GM21825 (cell line): ENCODE measurements at regions not wholly inside any gene's neighbourhood (a gene's known extent, or its start where the extent isn't known, plus 50 kb on each side); places are given as distances from the start of the nearest gene placed in this dataset.

Experiments used
- ATAC-seq: cut with Tn5 transposase; IDR thresholded peaks from one replicate; pipeline ENCODE4 v1.9.1; 2021; ENCODE audit warnings: mild to moderate bottlenecking, moderate library complexity; ENCODE audit not compliant: unreplicated experiment

DNA sequence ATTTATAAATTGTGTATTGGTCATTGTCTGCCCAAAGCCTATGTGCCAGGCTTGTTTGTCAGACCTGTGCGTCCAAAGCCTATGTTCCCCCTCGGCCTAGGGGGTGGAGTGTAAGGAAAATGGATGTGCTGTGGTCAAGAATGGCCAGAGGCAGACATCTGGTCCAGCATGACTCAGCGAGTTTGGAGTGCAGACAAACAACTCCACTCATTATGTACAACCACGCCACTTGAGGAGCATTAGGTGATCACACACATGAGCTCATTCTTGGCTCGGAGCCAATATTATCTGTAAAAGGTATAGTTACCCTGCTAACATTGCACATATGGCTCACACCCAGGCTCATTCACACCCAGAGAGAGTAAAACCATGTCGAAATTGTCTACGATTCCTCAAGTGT lies 1047.6 kb upstream of the ADGRL4 start:
- ATAC-seq, result no peak

DNA sequence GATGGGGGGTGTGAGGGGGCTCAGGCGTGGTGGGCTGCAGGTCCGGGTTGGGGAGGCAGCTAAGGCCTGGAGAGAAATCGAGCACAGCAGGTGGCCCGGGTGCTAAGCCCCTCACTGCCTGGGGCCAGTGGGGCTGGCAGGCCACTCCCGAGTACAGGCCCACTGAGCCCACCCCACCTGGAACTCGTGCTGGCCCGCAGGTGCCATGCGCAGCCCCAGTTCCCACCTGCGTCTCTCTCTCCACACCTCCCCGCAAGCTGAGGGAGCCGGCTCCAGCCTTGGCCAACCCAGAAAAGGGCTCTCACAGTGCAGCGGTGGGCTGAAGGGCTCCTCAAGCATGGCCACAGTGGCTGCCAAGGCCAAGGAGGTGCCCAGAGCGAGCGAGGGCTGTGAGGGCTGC lies 1047.1 kb upstream of the ADGRL4 start:
- ATAC-seq, result no peak

DNA sequence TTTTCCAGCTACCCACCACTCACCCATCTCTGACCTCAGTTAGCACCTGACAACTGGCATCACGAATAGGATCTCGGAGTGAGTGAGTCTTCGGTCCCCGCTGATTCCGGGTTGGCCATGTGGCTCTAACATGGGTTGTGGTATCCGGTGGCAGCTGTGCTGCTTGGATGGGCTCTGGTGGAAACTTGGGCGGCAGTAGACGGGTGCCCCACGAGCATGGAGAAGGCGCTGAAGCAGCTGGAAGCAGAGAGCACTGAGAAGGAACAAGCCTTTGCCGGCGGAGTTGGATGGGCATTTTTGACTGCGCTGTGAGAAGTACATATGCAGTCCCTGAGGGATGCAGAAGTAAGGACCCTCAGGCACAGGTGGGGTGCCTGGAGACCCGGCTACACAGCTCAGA lies 1044.0 kb upstream of the ADGRL4 start:
- no peak for ATAC-seq

DNA sequence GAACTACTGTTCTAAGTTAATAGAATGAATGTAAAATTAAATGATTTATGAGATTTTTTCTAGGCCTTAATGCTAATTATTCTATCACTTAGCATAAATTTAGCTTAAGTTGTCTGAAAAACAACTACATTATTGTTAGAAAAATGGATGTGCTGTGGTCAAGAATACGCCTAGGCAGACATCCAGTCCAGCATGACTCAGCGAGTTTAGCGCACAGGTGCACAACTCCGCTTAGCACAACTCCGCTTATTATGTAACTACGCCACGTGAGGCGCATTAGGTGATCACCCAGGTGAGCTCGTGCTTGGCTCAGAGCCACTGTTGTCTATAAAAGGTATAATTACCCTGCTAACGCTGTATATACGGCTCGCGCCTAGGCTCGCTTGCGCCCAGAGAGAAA lies 1043.6 kb upstream of the ADGRL4 start:
- ATAC-seq, result no peak

DNA sequence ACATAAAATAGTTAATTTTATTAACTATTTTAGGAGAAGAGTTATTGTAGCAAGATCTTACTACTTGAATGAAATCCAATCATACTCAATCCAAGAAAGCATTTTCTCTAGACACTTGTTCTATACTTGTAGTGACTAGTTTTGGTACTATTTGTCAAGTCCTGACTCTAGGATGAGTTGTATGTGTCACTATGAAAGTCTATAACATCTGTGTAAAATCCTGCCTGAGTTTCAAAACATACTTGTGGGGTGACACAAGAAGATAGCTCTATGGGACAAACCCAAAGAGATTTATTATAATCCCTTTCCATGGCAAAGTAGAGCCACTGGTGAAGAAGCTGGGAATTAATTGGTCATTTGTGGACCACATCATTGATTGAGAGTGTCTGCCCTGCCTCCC lies 1042.2 kb upstream of the ADGRL4 start:
- ATAC-seq, result no peak

DNA sequence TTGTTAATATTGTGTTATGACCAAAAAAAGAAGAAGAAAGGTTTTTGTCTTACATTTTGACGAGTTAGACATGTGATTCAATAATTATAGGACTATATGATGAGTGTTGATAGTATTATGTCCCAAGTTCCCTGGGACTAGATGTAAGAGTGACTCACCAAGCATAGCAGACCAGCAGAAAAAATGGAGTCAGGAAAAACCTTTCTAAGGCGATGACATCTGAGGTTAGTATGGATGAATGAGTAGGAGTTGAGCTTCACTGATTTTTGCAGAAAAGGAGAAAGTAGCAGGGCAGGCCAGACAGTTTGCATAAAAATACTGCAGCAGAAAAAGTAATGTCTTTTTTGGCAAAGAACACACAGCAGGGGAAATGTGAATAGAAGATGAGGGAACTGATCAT lies 1041.3 kb upstream of the ADGRL4 start:
- no peak for ATAC-seq

DNA sequence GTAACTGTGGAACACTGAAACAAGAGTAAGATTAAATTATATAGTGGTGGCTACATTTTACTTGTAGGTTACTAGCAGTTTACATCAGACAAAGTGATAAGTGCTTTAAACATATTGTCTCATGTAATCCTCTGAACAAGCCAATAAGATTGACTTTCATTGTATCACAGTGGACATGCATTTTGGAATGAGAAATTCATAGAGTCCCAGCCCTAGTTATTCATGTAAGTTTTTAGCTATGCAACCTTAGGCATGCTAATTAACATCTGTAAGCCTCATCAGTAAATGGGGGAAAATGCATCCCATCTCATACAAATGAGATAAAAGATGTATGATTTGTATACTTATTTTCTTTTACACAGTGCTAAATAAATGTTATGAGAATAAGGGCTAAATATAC lies 1038.1 kb upstream of the ADGRL4 start:
- ATAC-seq, result no peak

DNA sequence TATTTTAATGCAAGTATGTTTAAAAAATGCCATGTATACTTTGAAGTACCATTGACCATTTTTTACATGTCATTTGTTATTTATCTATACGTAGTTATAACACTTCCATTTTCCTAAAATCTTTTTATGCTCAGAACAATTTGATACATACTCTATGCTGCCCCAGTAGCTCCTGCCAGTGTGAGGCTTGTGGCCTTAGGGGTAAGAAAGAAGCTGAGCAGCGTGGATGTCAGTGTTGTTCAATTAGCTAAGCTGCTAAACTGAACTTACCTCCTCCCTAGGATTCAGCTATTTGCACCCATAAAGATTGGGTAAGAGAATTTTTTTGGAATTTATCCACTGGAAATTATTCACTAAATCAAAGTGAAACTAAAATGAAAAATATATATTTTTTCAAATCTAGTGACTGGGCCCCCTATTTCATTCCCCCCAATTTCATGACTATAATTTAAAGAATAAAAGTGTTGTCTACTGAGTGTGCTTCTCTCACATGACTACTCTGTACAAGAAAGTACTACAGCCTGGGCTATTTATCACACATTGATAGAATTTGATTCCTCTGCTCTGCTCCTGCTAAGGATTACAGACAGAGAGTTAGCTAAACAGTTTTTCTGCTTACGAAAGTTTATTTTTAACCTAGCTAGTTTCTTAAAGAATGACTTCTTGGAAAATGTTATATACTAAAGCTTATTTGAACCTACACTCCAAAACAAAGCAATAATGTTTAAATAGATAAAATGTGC lies 1030.3 kb upstream of the ADGRL4 start:
- ATAC-seq, result no peak

DNA sequence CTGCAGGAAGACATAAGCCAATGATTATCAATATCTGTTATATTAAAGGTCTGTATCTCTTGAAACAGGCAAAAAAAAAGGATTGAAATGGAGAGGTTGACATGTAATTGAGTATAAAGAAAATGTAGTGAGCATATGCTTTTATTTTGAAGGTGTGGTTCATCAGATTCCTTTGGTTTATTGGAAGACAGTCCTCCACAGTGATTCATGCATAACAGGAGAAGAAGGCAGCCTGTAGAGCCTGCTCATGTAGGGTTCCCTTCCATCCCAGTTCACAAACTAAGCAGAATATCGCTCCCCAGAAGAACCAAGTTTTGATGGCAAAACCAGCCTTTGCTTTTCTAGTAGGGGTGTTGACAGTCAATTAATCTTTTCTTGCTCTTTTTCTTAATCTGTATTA lies 1016.8 kb upstream of the ADGRL4 start:
- ATAC-seq, result no peak

DNA sequence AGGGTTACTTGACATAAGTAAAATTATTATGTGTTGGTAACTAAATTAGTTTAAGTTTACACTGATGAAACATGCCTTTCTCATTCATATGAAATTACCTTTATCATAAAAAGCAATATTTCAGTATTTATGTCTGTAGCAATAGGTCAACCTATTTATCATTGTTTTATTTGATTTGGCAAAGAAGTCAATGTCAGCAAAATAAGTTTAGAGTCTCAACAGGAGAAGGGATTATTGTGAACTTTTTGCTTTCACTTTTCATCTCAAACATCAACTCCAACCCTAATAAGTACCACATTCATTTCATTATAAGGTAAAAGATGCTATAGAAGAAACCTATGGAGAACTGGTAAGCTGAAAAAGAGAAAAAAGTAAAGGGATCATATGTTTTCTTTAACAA lies 1015.4 kb upstream of the ADGRL4 start:
- ATAC-seq, result no peak

DNA sequence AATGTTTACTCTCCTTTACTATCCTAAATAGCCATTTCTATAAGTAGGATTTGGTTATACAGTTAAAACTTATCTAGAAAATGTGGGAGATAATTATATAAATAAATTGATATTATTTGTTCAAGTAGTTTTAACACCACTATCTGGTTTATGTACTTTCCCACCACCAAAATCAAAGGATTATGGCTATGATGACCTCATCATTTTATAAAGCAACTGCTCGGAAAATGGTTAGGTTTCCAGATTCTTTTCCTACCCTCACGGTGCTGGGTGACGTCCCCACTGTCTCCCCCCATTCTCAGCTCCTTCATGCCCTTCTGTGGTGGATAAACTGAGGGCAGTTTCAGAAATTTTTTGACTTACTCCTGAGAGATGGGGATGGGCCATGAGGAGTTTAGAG lies 1011.8 kb upstream of the ADGRL4 start:
- ATAC-seq, result no peak

DNA sequence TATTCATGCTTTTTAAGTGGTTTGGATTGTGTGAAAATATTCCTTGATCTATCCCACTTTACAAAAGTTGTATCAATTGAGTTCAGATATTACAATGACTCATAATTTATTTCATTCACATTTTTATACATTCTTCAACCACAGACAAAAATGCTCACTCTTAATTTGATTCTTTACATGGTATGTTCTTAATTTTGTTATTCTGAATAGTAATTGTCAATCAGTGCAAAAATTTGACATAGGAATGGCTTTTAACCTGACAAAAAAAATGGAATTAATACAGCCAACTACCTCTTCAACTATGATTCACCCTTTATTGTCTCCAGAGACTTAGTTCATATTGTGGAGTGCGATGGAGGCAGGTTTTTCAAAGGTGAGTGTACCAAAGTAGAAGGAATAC lies 1002.4 kb upstream of the ADGRL4 start:
- ATAC-seq, result no peak

DNA sequence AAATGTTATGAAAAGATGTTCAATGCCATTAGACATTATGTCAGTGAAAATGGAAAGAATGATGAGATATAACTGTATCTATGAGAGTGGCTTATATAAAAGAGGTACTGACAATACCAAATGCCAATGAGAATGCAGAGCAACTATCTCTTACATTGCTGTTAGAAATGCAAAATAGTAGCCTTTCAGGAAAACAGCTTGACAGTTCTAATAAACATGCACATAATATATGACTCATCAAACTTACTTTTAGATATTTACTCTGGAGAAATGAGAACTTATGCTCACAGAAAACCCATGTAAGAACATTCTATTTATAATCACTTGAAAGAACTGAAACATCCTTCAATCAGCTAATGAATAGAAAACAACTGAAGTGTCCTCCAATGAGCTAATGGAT lies 996.7 kb upstream of the ADGRL4 start:
- no peak for ATAC-seq

DNA sequence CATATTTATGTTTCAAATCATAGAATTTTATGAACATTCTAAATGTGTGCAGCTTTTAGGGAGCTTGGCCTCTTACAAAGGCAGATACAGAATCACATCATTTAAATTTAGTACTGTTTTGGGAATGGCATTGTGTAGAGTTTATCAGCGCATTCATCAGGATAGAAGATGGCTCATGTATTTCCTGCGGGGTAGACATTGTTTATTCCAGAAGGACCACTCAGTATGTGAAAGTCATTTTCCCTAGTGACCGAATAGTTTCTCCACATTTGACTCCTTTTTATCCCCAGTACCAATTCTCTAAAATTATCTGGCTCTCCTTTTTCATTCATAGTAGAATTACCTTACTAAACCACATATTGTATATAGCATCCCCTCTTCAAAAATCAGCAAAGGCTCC lies 981.9 kb upstream of the ADGRL4 start:
- ATAC-seq, result no peak

DNA sequence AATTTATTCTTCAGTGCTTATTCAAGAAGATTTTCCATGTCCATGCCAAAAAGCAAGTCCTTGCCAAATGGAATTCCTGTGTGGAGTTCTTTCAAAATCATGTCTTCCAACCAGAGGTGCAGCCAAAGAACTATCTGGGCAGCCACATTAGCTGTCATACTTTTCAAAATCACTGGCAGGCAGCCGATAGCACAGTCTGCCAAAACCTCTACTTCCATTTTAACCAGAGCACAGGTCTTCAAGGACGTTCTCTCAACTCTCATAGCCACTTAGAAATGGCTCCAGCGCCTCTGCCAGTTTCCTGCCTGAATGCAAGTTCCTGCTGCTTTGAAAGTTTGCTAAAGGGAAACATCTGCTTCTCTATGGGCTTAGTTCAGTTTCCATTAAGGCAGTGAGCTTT lies 975.7 kb upstream of the ADGRL4 start:
- no peak for ATAC-seq

DNA sequence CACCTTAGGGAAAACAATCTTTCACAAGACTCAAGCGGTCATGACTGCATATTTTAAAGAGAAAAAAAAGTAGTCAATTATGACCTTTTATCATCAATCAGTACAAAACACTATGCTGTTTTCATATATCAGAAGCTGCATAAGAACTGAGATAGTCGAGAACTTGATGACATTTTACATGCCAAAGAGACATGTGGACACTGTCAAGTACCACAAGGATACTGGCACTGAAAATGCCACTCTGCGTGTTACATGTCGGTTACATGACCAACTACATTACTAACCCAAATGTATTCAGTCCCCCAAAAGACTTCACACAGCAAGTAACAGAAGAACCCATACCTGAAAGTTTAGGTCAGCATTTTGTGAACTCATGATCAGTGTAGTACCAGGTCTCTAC lies 975.0 kb upstream of the ADGRL4 start:
- no peak for ATAC-seq

DNA sequence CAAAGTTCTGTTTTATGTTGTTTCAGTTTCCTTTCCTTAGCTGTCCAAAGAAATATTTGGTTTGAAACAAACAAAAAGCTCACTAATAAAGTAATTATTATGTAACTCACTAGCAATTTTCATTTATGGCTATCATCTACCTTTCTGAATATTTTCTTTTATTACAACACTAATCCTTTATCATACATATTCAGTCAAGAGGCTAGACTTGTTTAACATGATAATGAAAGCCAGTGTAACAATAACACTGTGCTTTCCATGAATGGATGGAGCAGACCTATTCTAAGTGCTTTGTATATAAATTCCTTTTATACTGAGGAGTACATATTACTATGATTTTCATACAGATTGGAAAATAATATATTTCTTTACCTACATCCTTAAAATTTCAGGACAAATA lies 972.8 kb upstream of the ADGRL4 start:
- ATAC-seq, result no peak

DNA sequence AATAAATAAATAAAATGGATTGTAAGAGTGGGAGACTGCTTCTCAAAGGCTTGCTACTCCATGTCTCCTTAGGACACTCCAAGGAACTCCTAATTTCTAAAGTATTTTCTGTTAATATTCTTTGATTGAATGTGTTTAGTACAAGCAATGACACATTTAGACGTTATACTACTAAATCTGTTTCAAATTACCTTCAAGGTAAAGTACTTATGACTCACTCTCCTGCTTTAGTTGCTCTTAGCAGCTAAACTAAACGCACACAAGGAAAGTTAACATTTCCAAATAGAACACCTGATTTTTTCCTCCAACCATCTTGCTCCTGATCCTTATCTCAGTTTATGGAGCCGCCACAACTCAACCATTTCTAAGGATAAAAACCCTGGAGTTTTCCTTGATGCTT lies 969.8 kb upstream of the ADGRL4 start:
- no peak for ATAC-seq

DNA sequence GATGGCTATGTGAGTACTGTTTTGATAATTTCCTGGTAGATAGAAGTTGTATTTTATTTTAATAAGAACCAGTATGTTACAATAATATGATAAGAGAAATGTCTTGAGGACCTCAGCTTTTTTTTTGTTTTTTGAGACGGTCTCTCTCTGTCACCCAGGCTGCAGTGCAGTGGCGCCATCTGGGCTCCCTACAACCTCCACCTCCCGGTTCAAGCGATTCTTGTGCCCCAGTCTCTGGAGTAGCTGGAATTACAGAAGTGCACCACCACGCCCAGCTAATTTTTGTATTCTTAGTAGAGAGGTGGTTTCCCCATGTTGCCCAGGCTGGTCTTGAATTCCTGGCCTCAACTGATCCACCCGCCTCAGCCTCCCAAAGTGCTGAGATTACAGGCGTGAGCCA lies 968.1 kb upstream of the ADGRL4 start:
- ATAC-seq, result no peak

DNA sequence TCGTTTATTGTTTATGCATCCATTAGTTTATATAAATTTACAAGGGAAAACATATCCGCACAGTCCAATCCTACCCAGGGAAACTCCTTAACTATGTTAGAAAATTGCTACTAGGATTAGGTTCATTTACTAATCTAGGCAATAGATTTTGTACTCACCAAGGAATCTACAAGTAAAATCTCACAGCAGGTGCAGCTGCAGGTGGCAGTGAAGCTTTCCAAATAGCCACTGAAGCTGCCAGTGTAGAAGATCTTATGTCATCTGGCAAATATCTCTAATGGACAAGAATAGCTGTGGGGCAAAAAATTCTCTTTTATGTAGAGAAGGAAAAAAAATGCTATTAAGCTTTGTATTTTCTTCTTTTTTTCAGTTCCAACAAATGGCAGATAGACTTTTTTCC lies 963.4 kb upstream of the ADGRL4 start:
- ATAC-seq, result no peak

DNA sequence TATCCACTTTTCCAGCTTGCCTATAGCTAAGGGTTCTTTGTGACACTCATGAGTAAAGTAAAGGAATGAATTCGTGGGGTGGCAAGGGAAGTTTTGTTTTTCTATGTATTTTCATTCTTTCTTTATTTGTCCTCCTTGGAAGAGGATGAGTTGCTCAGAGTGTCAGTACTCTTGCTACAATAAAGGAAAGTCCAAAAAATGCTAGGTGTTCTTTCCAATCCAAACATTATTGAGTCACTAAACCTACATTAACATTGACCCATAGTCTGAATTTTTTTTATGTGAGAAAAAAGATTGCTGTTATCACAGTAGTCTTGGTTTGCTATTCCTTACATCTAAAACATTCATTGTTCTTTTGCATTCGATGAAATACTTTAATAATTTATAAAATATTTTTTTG lies 959.9 kb upstream of the ADGRL4 start:
- ATAC-seq, result no peak

DNA sequence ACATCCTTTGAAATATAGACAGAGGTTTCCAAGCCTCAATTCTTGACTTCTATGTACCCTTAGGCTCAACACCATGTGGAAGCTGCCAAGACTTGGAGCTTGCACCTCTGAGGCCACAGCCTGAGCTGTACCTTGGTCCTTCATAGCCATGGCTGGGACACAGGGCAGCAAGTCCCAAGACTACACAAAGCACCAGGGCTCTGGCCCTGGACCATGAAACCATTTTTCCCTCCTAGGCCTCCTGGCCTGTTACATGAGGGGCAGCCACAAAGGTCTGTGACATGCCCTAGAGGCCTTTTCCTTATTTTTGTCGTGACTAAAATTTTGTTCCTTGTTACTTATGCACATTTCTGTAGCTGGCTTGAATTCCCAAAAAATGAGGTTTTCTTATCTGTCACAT lies 953.1 kb upstream of the ADGRL4 start:
- ATAC-seq, result no peak

DNA sequence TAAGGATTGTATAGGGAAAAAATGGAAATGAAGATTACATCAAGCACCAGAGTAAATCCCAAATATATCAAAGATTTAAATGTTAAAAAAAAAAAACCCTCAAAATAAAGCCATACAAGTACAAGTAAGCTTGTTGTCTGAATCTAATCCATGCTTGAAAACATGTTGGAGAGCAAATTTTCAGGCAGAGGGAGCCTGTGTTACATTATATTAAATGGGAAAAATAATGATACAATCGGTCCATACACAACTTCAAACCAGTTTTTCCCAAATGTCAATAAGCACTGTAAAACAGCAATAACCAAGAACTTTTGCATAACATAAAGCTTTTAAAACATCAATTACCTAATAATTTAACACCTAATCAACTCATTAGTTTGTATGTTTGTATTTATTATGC lies 949.4 kb upstream of the ADGRL4 start:
- no peak for ATAC-seq

DNA sequence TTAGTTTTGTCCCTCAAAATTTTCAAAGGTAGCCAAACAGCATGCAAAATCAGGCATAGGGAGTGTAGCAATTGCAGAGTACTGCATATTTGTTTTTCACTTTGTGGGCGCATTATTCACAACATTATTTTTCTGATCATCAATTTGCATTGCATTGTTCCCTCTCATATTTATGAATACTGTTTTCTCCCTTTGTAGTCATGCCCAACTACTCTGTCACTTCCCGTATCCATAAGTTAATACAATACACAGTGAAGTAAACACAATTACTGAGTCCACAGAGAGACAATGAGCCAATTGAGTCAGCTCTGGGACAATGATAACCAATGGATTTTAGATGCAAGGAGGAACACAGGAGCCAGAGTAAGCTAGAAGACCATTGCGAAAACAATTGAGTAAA lies 944.0 kb upstream of the ADGRL4 start:
- no peak for ATAC-seq
